ENCODE measurements at regions not wholly inside any gene's neighbourhood (a gene's known extent, or its start where the extent isn't known, plus 50 kb on each side); places are given as distances from the start of the nearest gene placed in this dataset.

GRCh38 chr11:19661827-19662226 lies 50.8 kb upstream of the NAV2 start:
- no peak for DNase-seq (ENCODE audit: low read depth)
- no peak for TF ChIP-seq CTCF (IDR thresholded peaks at IDR 0.05; ENCODE audit: low read depth, low read length, missing control alignments)
- no peak overlapping the region for H3K4me3 ChIP-seq (ENCODE audit: low read depth, low read length)

DNA sequence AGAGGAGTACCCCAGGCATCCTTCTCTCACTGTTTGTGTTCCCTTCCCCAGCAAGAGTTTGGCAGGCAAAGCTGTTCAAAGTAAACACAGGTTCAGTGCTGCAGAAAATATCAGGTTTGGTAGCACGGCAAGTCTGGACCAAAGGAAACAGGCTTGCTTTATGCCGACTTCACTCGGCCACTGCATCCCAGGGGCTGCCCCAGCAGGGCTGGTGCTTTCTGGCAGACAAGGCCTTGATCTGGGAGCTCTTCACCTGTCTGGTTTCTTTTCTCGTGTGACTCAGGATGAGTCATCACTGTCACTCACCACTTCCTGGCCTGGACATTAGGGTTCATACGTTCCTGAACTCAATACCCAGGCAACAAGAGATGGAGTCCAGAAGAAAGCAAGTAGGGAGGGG lies 52.6 kb upstream of the NAV2 start:
- DNase-seq (ENCODE audit: low read depth), result peak; percentile 54
- no peak for TF ChIP-seq CTCF (IDR thresholded peaks at IDR 0.05; ENCODE audit: low read depth, low read length, missing control alignments)

GRCh38 chr11:19659529-19659928 lies 53.1 kb upstream of the NAV2 start:
- H3K4me3 ChIP-seq (ENCODE audit: low read depth, low read length), result no peak overlapping the region
- no peak for DNase-seq (ENCODE audit: low read depth)
- TF ChIP-seq CTCF (IDR thresholded peaks at IDR 0.05; ENCODE audit: low read depth, low read length, missing control alignments), result no peak

More for the DNA sequence above, 52.6 kb upstream of the NAV2 start:
- H3K4me3 ChIP-seq (ENCODE audit: low read depth, low read length), result no peak overlapping the region

GRCh38 chr11:19658344-19658743 lies 54.3 kb upstream of the NAV2 start:
- TF ChIP-seq CTCF (IDR thresholded peaks at IDR 0.05; ENCODE audit: low read depth, low read length, missing control alignments), result no peak
- no peak for DNase-seq (ENCODE audit: low read depth)
- no peak overlapping the region for H3K4me3 ChIP-seq (ENCODE audit: low read depth, low read length)

DNA sequence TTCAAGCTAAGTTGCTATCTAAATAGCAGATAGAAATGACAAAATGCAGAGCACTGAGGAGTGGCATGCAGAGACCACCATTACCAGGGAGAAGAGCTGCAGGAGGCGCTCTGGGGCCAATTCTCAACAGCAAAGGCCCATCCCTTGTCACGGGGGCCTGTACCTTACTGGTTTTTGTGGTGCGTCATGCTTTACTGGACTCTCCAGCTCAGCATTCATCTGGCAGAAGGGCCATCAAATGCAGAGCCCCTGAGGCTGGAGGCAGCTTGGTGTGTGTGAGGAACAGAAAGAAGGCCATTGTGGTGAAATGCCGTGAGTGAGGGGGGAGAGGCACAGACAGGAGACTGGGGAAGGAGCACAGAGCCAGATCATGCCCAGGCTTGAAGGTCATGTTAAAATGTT lies 56.5 kb upstream of the NAV2 start:
- H3K4me3 ChIP-seq (ENCODE audit: low read depth, low read length), result no peak overlapping the region
- TF ChIP-seq CTCF (IDR thresholded peaks at IDR 0.05; ENCODE audit: low read depth, low read length, missing control alignments), result no peak
- DNase-seq (ENCODE audit: low read depth), result no peak

DNA sequence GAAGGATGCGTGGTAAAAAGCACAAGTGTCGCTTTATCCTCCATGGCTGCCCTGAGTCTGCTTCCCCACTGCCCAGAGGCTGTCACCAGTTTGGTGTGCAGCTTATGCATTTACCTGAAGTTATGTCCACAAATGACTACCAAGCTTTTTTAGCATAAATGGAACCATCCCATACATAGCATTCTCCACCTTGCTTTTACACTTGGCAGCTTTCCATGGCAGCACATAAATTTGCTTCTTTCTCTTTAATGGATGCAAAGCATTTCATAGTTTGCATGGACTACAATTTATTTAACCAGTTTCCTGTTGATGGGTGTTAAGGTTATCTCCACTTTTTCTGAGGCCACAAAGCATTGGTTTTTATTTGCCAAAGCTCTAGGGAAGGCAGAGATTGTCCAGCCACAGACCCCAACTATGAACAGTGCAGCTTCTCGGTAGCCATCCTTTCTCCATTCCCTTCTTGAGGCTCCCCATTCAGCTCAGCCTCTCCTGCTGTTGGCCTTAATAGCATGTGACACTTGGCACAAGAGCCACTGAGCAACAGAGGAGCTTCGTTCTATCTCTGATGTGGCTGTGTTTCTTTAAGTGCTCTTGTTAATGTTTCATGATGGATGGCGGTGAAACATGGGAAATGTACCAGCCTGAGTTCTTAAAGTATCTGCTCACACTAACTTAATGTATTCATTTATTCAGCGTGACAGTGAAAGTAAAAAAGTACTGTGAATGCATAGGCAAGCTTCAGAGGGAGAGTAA lies 59.8 kb upstream of the NAV2 start:
- DNase-seq (ENCODE audit: low read depth), result no peak
- TF ChIP-seq CTCF (IDR thresholded peaks at IDR 0.05; ENCODE audit: low read depth, low read length, missing control alignments), result no peak
- H3K4me3 ChIP-seq (ENCODE audit: low read depth, low read length), result no peak overlapping the region

- no peak for TF ChIP-seq CTCF (IDR thresholded peaks at IDR 0.05; ENCODE audit: low read depth, low read length, missing control alignments)
- DNase-seq (ENCODE audit: low read depth), result no peak
Observed at GRCh38 chr11:19651653-19652052, 61.0 kb upstream of the NAV2 start.

More at GRCh38 chr11:19651653-19652052, 61.0 kb upstream of the NAV2 start:
- no peak overlapping the region for H3K4me3 ChIP-seq (ENCODE audit: low read depth, low read length)

Measured in GM12864 (cell line).